A549 (cell line): ENCODE measurements at regions not wholly inside any gene's neighbourhood (a gene's known extent, or its start where the extent isn't known, plus 50 kb on each side); places are given as distances from the start of the nearest gene placed in this dataset.

Source experiments
- FOSL2 ChIP-seq, 2 experiments: fragments of 450-650 bp in 1 of 2; fragments of >200 bp in 1 of 2; sonication (Bioruptor Twin) in 1 of 2; formaldehyde crosslinking; IDR thresholded peaks; 2 replicates each; pipeline versions ENCODE4 v1.5.0 to v1.6.1; 2016 to 2020; ENCODE audit warnings: mild to moderate bottlenecking in 1 of 2, moderate library complexity in 1 of 2
- MAZ ChIP-seq: fragments of 150-350 bp; IDR thresholded peaks from 2 replicates; pipeline ENCODE4 v1.6.1; 2014; ENCODE audit warnings: antibody characterized with exemption, low read depth, low read length, borderline replicate concordance

DNA sequence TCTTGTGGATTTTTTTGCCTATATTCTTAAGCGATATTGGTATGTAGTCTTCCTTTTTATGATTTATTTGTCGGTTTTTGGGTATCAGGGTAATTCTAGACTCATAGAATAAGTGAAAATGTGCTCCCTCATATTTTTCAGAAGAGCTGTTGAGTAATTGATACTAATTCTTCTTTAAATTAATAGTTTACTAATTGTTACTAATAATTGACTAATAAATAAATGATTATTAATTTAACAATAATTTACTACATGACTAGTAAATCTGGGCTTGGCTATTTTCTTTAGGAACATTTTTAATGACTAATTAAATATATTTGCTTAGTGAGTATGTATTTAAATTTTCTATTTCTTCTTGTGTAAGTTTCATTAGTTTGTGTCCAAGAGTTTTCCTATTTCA lies 325.0 kb downstream of the ADCYAP1 start:
- TF ChIP-seq FOSL2 (IDR thresholded peaks at IDR 0.05), result no peak
- TF ChIP-seq FOSL2 (CRISPR knock-in tag; IDR thresholded peaks at IDR 0.05), result no peak
- no peak for TF ChIP-seq MAZ
